Karpas-422 (cell line): ENCODE measurements at regions not wholly inside any gene's neighbourhood (a gene's known extent, or its start where the extent isn't known, plus 50 kb on each side); places are given as distances from the start of the nearest gene placed in this dataset.

Experiments
- DNase-seq: peaks from one replicate; pipeline ENCODE4 v3.0.0-alpha.2; 2015
- H2AFZ ChIP-seq: fragments of 200-600 bp; sonication (generic); 2 replicates; pipeline ENCODE4 v1.6.1; 2014; ENCODE audit warnings: antibody characterized with exemption, low read length, mixed read lengths
- H3K27ac ChIP-seq: fragments of 200-600 bp; sonication (generic); 2 replicates; pipeline ENCODE4 v1.5.1; 2014; ENCODE audit warnings: mild to moderate bottlenecking, low read length, moderate library complexity
- H3K27me3 ChIP-seq: fragments of 200-600 bp; sonication (generic); 2 replicates; pipeline ENCODE4 v1.6.1; 2014; ENCODE audit warnings: low read length, mixed read lengths
- H3K36me3 ChIP-seq: fragments of 200-600 bp; sonication (generic); 2 replicates; pipeline ENCODE4 v1.6.1; 2014; ENCODE audit warnings: low read length, mixed read lengths; ENCODE audit not compliant: insufficient read depth
- H3K4me1 ChIP-seq: fragments of 200-600 bp; sonication (generic); 2 replicates; pipeline ENCODE4 v1.6.1; 2014; ENCODE audit warnings: mild to moderate bottlenecking, low read length, mixed read lengths
- H3K4me2 ChIP-seq: fragments of 200-600 bp; sonication (generic); 2 replicates; pipeline ENCODE4 v1.6.1; 2014; ENCODE audit warnings: low read length, low read depth, mild to moderate bottlenecking; ENCODE audit not compliant: poor library complexity, severe bottlenecking
- H3K4me3 ChIP-seq: fragments of 200-600 bp; sonication (generic); 2 replicates; pipeline ENCODE4 v1.5.1; 2014; ENCODE audit warnings: mild to moderate bottlenecking, antibody characterized with exemption, low read length, mixed read lengths
- H3K79me2 ChIP-seq: fragments of 200-600 bp; sonication (generic); 2 replicates; pipeline ENCODE4 v1.6.1; 2014; ENCODE audit warnings: mild to moderate bottlenecking, low read length, mixed read lengths
- H3K9ac ChIP-seq: fragments of 200-600 bp; sonication (generic); 2 replicates; pipeline ENCODE4 v1.6.0; 2014; ENCODE audit warnings: low read length
- H3K9me2 ChIP-seq: fragments of 200-600 bp; sonication (generic), shearing (Covaris generic); replicated peaks from 2 replicates; pipeline ENCODE4 v1.6.0; 2014; ENCODE audit warnings: mild to moderate bottlenecking, low read length, moderate library complexity; ENCODE audit not compliant: insufficient read depth
- H3K9me3 ChIP-seq: fragments of 300-700, 200-600 bp; sonication (generic); 2 replicates; pipeline ENCODE4 v1.6.1; 2014; ENCODE audit warnings: low read length, mixed read lengths
- H4K20me1 ChIP-seq: fragments of 200-600 bp; sonication (generic); 2 replicates; pipeline ENCODE4 v1.6.1; 2014; ENCODE audit warnings: mild to moderate bottlenecking, antibody characterized with exemption, low read length, low read depth; ENCODE audit not compliant: insufficient read depth

GRCh38 chr18:60870261-60871153 is 462.7 kb upstream of the CDH20 start:
- peaks cover 12% of the 10 kb centered on the region for H3K9me3 ChIP-seq
- H4K20me1 ChIP-seq: no peaks in the 10 kb centered on the region
- H3K4me3 ChIP-seq: no peak overlapping the region
- H2AFZ ChIP-seq: no peak overlapping the region
- no peak for DNase-seq
- no peak overlapping the region for H3K4me2 ChIP-seq
- H3K79me2 ChIP-seq: no peaks in the 10 kb centered on the region
- H3K27me3 ChIP-seq: no peaks in the 10 kb centered on the region
- no peak overlapping the region for H3K9ac ChIP-seq
- no peaks in the 10 kb centered on the region for H3K36me3 ChIP-seq
- no peaks in the 10 kb centered on the region for H3K9me2 ChIP-seq
- H3K4me1 ChIP-seq: no peaks in the 10 kb centered on the region
- H3K27ac ChIP-seq: no peak overlapping the region

- H3K4me3 ChIP-seq: no peak overlapping the region
- no peak overlapping the region for H2AFZ ChIP-seq
- peaks cover 12% of the 10 kb centered on the region for H3K9me3 ChIP-seq
- no peak overlapping the region for H3K27ac ChIP-seq
- H3K27me3 ChIP-seq: no peaks in the 10 kb centered on the region
- H3K4me2 ChIP-seq: no peak overlapping the region
- no peaks in the 10 kb centered on the region for H3K36me3 ChIP-seq
- H3K4me1 ChIP-seq: no peaks in the 10 kb centered on the region
- H4K20me1 ChIP-seq: no peaks in the 10 kb centered on the region
- no peaks in the 10 kb centered on the region for H3K9me2 ChIP-seq
- H3K9ac ChIP-seq: no peak overlapping the region
- DNase-seq: no peak
- H3K79me2 ChIP-seq: no peaks in the 10 kb centered on the region
Observed at GRCh38 chr18:60872434-60872833, 460.8 kb upstream of the CDH20 start.

- Histone ChIP-seq H3K4me3 (no peak overlapping the region), H3K9me3 (peaks cover 12% of the 10 kb centered on the region), H3K9ac (no peak overlapping the region), H2AFZ (no peak overlapping the region), H3K79me2 (no peaks in the 10 kb centered on the region), H3K4me1 (no peaks in the 10 kb centered on the region), H3K27ac (no peak overlapping the region), H3K4me2 (no peak overlapping the region), H3K36me3 (no peaks in the 10 kb centered on the region), H3K9me2 (no peaks in the 10 kb centered on the region), H4K20me1 (no peaks in the 10 kb centered on the region), H3K27me3 (no peaks in the 10 kb centered on the region)
- no peak for DNase-seq
Observed at GRCh38 chr18:60873708-60874107, 459.5 kb upstream of the CDH20 start.

- Histone ChIP-seq H3K27ac (no peak overlapping the region), H3K4me3 (no peak overlapping the region), H3K9me3 (peaks cover 19% of the 10 kb centered on the region), H3K36me3 (no peaks in the 10 kb centered on the region), H4K20me1 (no peaks in the 10 kb centered on the region), H3K9me2 (no peaks in the 10 kb centered on the region), H2AFZ (no peak overlapping the region), H3K79me2 (no peaks in the 10 kb centered on the region), H3K4me1 (no peaks in the 10 kb centered on the region), H3K4me2 (no peak overlapping the region), H3K9ac (no peak overlapping the region), H3K27me3 (no peaks in the 10 kb centered on the region)
- no peak for DNase-seq
Observed at GRCh38 chr18:60875957-60876507, 457.2 kb upstream of the CDH20 start.

- Histone ChIP-seq H3K27ac (no peak overlapping the region), H4K20me1 (no peaks in the 10 kb centered on the region), H3K4me2 (no peak overlapping the region), H3K4me1 (no peaks in the 10 kb centered on the region), H3K4me3 (no peak overlapping the region), H3K27me3 (no peaks in the 10 kb centered on the region), H3K36me3 (no peaks in the 10 kb centered on the region), H2AFZ (no peak overlapping the region), H3K9ac (no peak overlapping the region), H3K79me2 (no peaks in the 10 kb centered on the region), H3K9me2 (no peaks in the 10 kb centered on the region), H3K9me3 (peaks cover 14% of the 10 kb centered on the region)
- DNase-seq: no peak
Observed at GRCh38 chr18:60880184-60880583, 453.0 kb upstream of the CDH20 start.

GRCh38 chr18:60883587-60883986 is 449.6 kb upstream of the CDH20 start:
- Histone ChIP-seq H4K20me1 (no peaks in the 10 kb centered on the region), H3K79me2 (no peaks in the 10 kb centered on the region), H3K4me2 (no peak overlapping the region), H3K36me3 (no peaks in the 10 kb centered on the region), H3K4me1 (no peaks in the 10 kb centered on the region), H3K9me2 (no peaks in the 10 kb centered on the region), H3K27me3 (no peaks in the 10 kb centered on the region), H3K27ac (no peak overlapping the region), H3K9ac (no peak overlapping the region), H3K4me3 (no peak overlapping the region), H3K9me3 (peaks cover 8% of the 10 kb centered on the region), H2AFZ (no peak overlapping the region)
- no peak for DNase-seq

- peaks cover 3% of the 10 kb centered on the region for H3K9me3 ChIP-seq
- no peaks in the 10 kb centered on the region for H4K20me1 ChIP-seq
- no peaks in the 10 kb centered on the region for H3K79me2 ChIP-seq
- H3K4me2 ChIP-seq: no peak overlapping the region
- no peak overlapping the region for H2AFZ ChIP-seq
- no peaks in the 10 kb centered on the region for H3K9me2 ChIP-seq
- no peaks in the 10 kb centered on the region for H3K36me3 ChIP-seq
- no peak overlapping the region for H3K4me3 ChIP-seq
- H3K9ac ChIP-seq: no peak overlapping the region
- H3K27ac ChIP-seq: no peak overlapping the region
- DNase-seq: no peak
- H3K4me1 ChIP-seq: no peaks in the 10 kb centered on the region
- no peaks in the 10 kb centered on the region for H3K27me3 ChIP-seq
Observed at GRCh38 chr18:60888071-60888624, 445.1 kb upstream of the CDH20 start.

GRCh38 chr18:60889442-60889841 is 443.8 kb upstream of the CDH20 start:
- Histone ChIP-seq H3K4me3 (no peak overlapping the region), H3K9me3 (peaks cover 12% of the 10 kb centered on the region), H3K79me2 (no peaks in the 10 kb centered on the region), H3K4me1 (no peaks in the 10 kb centered on the region), H3K9me2 (no peaks in the 10 kb centered on the region), H3K27me3 (no peaks in the 10 kb centered on the region), H3K4me2 (no peak overlapping the region), H3K36me3 (no peaks in the 10 kb centered on the region), H4K20me1 (no peaks in the 10 kb centered on the region), H3K27ac (no peak overlapping the region), H3K9ac (no peak overlapping the region), H2AFZ (no peak overlapping the region)
- no peak for DNase-seq
